ENCODE measurements at regions not wholly inside any gene's neighbourhood (a gene's known extent, or its start where the extent isn't known, plus 50 kb on each side); places are given as distances from the start of the nearest gene placed in this dataset.

GRCh38 chr14:62087191-62087590 is 325.0 kb downstream of the SNAPC1 start:
- no peak for DNase-seq (ENCODE audit: low spot score)
- TF ChIP-seq, protein P1, sequence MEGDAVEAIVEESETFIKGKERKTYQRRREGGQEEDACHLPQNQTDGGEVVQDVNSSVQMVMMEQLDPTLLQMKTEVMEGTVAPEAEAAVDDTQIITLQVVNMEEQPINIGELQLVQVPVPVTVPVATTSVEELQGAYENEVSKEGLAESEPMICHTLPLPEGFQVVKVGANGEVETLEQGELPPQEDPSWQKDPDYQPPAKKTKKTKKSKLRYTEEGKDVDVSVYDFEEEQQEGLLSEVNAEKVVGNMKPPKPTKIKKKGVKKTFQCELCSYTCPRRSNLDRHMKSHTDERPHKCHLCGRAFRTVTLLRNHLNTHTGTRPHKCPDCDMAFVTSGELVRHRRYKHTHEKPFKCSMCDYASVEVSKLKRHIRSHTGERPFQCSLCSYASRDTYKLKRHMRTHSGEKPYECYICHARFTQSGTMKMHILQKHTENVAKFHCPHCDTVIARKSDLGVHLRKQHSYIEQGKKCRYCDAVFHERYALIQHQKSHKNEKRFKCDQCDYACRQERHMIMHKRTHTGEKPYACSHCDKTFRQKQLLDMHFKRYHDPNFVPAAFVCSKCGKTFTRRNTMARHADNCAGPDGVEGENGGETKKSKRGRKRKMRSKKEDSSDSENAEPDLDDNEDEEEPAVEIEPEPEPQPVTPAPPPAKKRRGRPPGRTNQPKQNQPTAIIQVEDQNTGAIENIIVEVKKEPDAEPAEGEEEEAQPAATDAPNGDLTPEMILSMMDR (IDR thresholded peaks at IDR 0.05; ENCODE audit: extremely low read depth, insufficient read depth, missing control alignments) = no peak
- in situ Hi-C loops (cut with MboI; ENCODE audit: low pct_unique_long_range_greater_than_20kb, low sequenced_read_pairs, unreplicated experiment) = no loop called here

GRCh38 chr14:62093736-62094135 is 331.5 kb downstream of the SNAPC1 start:
- no peak for DNase-seq (ENCODE audit: low spot score)
- TF ChIP-seq, protein P1 (IDR thresholded peaks at IDR 0.05; ENCODE audit: extremely low read depth, insufficient read depth, missing control alignments) = no peak
- in situ Hi-C loops (cut with MboI; ENCODE audit: low pct_unique_long_range_greater_than_20kb, low sequenced_read_pairs, unreplicated experiment) = no loop called here

DNA sequence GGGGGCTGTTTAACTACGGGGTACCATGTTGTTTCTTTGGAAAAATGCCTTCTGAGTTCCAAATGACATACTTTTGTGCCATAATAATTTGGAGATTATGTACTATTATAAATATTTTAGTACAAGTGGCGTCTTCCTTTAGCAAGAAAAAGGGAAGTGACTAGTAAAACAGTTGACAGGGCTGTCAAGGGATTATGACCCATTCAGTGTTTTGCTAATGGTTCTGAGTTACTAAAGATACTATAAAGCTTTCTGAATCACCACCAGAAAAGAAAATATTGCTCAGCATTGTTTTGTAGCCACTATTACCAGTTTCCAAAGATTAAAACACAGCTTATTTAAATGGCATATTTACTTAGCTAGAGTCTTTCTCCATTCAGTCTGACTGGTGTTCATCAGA is 334.9 kb downstream of the SNAPC1 start:
- no peak for DNase-seq (ENCODE audit: low spot score)
- in situ Hi-C loops (cut with MboI; ENCODE audit: low pct_unique_long_range_greater_than_20kb, low sequenced_read_pairs, unreplicated experiment) = no loop called here
- TF ChIP-seq, protein P1 (IDR thresholded peaks at IDR 0.05; ENCODE audit: extremely low read depth, insufficient read depth, missing control alignments) = no peak

- no peak for DNase-seq (ENCODE audit: low spot score)
- TF ChIP-seq, protein P1 (IDR thresholded peaks at IDR 0.05; ENCODE audit: extremely low read depth, insufficient read depth, missing control alignments) = no peak
- in situ Hi-C loops (cut with MboI; ENCODE audit: low pct_unique_long_range_greater_than_20kb, low sequenced_read_pairs, unreplicated experiment) = no loop called here
These were observed 335.6 kb downstream of the SNAPC1 start for GRCh38 chr14:62097824-62098223.

DNA sequence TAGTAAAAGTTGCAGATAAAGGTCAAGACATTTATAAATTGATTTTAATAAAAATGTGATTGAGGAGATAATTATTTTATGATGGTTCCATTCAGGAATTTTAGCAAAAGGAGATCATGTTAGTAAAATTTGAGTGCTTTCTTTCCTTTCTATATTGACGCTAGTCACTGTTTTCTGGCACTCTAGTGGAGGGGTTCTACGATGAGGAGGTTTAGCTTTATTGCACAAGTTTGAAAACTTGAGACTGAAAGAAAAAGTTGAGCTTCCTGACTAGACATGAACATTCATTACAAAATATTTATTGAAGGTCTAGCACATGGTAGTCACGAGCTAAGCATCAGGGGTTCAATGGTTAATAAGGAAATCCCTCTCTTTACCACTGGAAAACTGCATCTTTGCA is 336.1 kb downstream of the SNAPC1 start:
- no peak for DNase-seq (ENCODE audit: low spot score)
- TF ChIP-seq, protein P1 (IDR thresholded peaks at IDR 0.05; ENCODE audit: extremely low read depth, insufficient read depth, missing control alignments) = no peak
- in situ Hi-C loops (cut with MboI; ENCODE audit: low pct_unique_long_range_greater_than_20kb, low sequenced_read_pairs, unreplicated experiment) = no loop called here

DNA sequence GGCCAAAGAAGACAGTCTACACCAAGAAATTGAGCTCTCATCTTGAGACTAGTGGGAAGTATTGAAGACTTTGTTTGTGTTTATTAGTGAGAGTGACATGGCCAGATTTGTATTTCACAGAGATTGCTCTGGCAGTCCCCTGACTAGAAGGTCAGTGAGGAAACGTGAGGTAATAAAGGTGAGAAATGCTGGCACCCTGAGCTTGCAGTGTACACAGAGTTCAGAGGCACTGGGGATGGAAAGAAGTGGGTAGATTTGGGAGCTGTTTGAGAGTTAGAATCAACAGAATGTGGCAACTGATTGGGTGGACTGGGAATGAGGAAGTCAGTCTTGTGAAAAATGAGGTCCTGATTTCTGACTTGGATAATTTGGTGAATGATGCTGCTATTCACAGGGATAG is 336.9 kb downstream of the SNAPC1 start:
- TF ChIP-seq, protein P1 (IDR thresholded peaks at IDR 0.05; ENCODE audit: extremely low read depth, insufficient read depth, missing control alignments) = no peak
- DNase-seq (ENCODE audit: low spot score) = no peak
- in situ Hi-C loops (cut with MboI; ENCODE audit: low pct_unique_long_range_greater_than_20kb, low sequenced_read_pairs, unreplicated experiment) = no loop called here

- no peak for DNase-seq (ENCODE audit: low spot score)
- in situ Hi-C loops (cut with MboI; ENCODE audit: low pct_unique_long_range_greater_than_20kb, low sequenced_read_pairs, unreplicated experiment) = no loop called here
- TF ChIP-seq, protein P1 (IDR thresholded peaks at IDR 0.05; ENCODE audit: extremely low read depth, insufficient read depth, missing control alignments) = no peak
These were observed 339.0 kb downstream of the SNAPC1 start for GRCh38 chr14:62101189-62101588.

Measured in GM13977 (cell line).